GM18511 (cell line): ENCODE measurements at regions not wholly inside any gene's neighbourhood (a gene's known extent, or its start where the extent isn't known, plus 50 kb on each side); places are given as distances from the start of the nearest gene placed in this dataset.
"Not testable (repeated sequence)": the region's sequence is repeated elsewhere in the genome, so short reads cannot be mapped to it uniquely, and the experiment has no call there.

Experiments used
- ATAC-seq: cut with Tn5 transposase; IDR thresholded peaks from one replicate; pipeline ENCODE4 v1.9.1; 2021; ENCODE audit warnings: mild to moderate bottlenecking, moderate library complexity; ENCODE audit not compliant: unreplicated experiment

DNA sequence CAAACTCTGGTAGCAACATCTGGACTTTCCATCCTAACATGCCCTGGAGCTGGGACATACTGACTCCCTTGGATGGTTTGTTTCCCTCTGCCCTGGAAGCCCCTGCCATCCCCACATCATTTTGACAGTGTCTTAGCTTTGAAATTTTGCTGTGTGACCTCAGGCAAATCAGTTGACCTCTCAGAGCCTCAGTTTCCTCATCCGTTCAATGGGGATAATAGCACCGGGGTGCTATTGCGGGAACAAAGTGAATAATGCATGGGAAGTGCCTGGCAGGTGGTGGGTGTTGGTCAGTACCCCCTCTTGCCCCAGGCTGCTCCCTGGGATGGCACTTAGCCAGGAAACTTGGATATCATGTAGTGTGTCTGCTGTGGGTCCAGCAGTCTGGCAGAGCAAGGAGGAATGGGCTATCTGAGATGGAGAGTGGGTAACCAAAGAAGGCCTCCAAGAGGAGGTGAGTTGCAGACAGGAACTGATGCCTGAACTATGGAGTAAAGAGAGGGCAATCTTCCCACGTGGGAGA, 88.6 kb downstream of the MRPL14 start:
- ATAC-seq, result no peak

DNA sequence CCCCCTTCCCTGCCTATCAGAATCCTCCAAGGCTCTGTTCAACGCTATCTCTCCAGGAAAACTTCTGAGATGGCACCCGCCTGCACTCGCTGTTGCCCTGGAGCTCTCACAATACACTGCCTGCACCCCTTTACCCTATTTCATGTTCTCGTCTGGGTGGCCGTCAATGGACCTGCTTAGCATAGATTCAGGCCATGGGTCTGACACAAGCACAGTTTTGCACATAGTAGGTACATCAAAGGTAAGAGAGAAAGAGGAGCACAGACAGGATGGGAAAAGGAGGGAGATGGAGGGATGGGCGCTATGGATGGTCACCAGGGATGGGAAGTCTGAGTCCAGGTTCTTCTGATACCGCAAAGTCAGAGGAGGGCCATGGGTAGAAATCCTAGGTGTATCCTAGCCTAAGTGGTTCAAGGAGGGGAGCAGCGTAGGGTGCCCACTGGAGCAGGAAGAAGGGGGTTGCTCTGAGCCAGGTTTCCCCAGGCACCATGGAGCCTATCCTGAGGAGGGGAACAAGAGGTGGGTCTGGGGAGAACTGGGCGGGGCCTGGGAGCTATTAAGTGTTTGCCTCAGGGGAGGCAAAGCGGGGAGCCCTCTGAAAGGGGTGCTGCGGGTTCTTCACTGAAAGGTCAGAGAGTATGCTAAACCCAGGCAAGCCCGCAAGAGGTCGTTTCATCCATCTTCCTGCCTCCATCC, 89.3 kb downstream of the MRPL14 start:
- no peak for ATAC-seq

DNA sequence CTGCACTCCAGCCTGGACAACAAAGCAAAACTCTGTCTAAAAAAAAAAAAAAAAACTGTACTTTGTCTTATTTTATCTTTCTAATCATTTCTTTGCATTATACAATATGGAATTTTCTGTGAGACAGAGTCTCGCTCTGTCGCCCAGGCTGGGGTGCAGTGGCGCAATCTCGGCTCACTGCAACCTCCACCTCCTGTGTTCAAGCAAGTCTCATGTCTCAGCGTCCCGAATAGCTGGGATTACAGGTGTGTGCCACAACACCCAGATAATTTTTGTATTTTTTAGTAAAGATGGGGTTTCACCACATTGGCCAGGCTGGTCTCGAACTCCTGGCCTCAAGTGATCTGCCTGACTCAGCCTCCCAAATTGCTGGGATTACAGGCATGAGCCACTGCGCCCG, 90.0 kb downstream of the MRPL14 start:
- not testable (repeated sequence) for ATAC-seq

DNA sequence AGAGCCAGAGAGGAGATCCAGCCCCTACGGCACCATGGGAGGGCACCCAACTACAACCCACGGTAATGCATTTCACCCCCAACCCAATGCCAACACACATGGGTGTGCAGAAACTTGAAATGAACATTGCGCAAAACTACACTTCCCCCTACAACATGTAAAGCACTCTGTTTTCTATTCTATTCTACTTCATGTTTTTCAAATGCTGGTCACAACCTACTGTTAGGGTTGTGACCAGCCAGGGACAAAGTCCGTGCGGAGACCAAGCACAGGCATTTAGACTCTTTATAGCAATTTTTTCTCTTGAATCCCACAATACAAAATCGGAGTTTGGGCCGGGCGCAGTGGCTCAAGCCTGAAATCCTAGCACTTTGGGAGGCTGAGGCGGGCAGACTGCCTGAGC, 90.6 kb downstream of the MRPL14 start:
- ATAC-seq, result no peak

DNA sequence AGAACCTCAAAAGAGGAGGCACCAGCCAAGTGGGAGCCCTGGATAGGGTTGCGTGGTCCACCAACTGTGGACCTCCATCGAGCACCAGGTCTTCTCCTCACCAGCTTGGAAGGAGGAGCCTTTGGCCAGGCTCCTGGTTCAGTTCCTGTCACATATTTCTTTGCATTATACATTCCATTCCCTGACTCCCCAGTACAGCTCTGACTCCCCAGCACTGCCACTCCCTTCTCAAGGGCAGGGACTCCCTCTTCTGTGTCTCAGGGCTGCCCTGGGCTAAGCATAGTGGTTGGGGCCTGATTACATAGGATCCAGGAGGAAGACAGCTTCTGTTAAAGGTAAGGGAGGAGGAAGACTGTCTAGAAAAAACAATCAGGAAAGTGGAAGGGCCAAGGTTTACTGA, 91.1 kb downstream of the MRPL14 start:
- no peak for ATAC-seq

DNA sequence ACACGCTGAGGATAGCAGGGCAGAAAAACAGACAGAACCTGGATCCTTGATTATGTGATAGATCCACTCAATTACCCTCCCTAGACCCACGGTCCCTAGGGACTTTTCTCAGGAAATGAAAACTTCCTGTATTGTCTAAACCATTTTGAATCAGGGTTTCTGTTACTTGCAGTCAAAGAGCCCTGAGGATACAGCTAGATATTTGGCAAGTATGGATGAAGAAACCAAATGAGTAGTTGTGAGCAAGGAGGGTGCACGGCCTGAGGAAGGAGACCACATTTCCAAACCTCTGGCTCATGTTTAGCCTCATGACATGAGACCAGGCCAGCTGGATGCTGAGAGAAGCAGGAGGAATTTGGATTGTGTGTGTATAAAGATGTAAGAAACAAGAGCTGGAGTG, 91.6 kb downstream of the MRPL14 start:
- no peak for ATAC-seq

DNA sequence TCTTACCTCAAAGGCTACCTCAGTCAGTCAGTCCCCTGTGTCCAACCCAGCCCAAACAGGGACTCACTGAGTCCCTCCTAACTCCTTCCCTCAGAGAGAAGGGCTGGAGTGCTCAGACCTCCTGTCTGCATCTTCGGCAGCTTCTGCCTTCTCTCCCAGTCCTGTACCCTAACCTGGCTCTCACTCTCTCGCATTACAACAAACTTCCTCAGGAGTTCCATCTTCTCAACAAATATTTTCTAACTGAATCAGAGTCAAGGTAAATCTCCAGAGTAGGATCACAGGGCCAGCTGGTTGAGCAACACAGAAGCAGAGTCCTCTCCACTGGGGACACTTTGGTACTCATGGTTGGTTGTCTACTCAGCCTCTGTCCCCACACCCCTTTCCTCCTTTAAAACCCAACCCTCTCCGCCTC, 92.3 kb downstream of the MRPL14 start:
- no peak for ATAC-seq

DNA sequence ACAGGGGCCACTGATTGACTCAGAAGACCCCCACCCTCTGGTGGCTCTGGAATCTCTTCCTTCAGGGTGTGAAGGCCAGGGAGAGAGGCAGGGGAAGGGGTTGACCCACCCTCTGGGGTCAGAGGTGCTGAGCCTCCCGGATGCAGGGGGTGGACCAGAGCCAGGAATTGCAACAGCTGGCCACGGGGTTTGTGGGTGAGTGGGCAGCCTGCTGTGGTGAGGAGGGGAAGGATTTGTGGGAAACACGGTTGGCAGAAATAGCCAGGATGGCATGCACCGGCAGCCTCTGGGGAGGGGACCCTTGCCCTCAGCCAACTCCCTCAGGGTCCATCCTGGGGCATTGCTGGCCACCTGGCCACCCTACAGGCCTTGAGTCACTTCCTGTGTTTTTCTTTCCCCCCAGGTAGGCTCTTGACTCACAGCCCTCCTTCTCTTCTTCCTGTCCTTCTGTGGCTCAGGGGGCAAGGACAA, 92.8 kb downstream of the MRPL14 start:
- ATAC-seq, result no peak

DNA sequence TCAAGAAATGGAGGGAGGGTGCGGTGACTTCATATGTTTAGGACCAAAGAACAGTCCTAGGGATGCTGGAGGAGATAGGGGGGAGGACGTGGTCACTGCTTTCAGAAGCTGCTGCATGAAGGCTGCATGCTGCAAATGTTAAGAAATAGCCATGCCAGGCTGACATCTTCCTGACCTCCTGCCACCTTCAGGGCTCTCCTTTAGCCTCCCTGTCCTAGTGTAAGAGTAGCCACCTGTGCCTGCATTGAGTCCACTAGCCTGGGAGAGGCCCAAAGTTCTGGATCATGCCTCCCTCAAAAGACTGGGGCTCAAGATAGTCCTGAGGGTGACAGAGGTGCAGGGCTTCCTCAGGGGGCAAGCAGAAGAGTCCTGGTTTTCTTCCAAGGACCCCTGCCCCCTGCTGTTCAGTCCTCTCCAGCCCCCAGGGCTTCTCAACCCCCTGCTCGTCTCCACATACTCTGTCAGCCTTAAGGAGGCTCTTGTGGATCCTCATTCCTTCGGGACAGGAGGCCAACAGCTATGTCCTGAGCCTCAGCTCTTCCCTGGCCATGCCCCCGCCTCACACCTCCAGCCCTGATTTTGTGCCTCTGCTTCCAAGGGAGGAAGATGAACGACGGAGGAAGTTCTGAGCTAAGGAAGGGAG, 96.3 kb downstream of the MRPL14 start:
- ATAC-seq, result no peak

DNA sequence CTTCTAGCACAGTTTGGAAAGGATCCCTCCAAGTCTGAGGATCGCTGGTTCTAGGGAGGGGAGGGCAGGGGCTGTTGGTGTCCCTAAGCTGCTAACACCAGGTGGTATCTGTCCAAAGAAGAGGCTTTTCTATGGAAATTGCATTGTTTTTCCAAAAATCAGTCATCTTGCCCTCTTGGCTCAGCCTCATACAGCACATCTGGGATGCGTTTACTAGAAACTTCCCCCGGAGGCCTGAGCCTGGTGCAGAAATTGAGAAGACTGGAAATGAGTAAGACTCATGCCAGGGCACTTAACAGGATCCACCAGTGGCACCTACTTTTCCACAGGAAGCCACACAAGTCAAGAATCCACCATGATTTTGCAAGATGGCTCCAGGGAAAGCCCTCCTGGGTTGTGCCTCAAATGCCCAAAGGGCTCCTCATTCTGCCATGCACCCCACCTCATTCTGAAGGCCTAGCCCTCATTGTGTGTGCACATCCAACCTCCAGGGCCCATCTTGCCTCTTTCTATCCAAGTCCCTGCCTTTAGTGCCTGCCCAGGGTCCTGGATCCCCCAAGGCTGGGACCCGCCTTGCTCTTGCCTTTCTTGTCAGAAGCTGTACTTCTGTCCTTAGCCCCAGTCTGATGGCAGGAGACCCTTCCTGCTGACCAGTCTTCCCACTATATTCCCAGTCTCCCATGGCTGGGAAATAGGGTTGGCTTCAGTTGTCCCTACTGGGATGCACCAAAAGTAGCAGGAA, 97.6 kb downstream of the MRPL14 start:
- ATAC-seq, result no peak

DNA sequence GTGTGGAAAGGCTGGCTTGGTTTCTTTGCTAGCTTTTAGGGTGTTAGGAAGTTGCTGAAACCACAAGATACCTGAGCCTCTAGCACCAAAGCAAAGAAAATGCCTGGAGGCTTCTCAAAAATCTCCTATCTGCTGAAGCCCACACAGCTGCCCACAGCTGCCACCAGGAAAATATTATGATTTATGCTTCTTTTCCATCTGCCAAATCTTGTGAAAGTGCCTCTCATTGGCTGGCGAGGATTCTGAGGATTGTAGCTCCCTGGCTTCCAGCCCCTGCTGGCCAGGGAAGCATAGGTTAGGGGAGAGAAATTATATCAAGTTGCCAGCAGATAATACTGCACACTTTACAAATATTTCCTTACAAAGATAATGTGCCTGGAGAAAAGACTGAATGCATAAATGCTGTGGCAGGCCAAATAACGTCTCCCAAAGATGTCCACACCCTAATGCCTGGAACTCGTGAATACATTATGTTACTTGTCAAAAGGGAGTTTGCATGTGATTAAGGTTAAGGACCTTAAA, 98.4 kb downstream of the MRPL14 start:
- ATAC-seq, result no peak

DNA sequence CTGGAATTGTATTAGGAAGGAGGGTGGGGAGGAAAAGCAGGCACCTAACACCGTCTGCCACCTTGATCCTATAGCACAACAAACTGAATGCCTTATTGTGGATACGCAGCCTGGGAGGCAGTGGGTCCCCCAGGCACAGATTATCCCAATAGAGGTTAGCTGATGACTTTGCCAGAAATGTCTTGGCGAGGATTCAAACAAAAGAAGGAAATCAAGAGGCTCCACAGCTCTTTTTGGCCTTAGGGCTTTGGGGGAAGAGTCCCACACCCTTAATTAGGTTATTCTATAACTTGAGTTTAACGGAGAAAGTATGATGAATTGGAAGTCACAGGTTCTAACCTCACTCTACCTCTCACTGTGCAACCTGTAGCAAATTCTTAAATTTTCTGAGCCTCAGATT, 102.0 kb downstream of the MRPL14 start:
- ATAC-seq, result no peak

DNA sequence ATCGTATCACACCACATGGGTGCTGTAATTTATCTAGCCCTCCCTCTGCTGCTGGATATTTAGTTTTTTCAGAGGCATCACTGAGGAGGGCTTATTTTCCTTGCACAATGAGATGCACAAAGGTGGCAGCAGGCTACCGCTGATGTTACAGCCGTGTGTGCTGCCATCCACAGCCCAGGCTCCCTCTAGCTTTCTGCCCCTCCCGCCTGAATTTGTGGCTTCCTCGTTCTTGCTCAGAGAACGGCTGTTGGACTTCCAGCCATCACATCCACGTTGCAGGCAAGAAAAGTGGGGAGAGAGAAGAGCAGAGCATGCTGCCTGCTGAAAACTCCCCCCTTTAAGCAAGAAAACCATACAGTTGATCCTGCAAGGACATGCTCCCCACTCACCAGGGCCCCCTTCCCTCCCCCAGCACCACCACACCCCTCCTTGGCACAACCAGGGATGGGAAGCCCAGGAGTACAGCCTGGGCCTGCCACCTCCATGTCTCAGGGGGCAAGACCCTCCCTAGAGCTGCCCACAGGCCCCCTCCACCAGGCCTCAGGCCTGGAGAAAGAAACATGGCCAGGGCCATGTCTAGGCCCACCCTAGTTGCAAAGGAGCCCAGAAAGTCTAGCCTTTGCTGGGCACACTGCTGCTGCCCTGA, 102.6 kb downstream of the MRPL14 start:
- no peak for ATAC-seq

DNA sequence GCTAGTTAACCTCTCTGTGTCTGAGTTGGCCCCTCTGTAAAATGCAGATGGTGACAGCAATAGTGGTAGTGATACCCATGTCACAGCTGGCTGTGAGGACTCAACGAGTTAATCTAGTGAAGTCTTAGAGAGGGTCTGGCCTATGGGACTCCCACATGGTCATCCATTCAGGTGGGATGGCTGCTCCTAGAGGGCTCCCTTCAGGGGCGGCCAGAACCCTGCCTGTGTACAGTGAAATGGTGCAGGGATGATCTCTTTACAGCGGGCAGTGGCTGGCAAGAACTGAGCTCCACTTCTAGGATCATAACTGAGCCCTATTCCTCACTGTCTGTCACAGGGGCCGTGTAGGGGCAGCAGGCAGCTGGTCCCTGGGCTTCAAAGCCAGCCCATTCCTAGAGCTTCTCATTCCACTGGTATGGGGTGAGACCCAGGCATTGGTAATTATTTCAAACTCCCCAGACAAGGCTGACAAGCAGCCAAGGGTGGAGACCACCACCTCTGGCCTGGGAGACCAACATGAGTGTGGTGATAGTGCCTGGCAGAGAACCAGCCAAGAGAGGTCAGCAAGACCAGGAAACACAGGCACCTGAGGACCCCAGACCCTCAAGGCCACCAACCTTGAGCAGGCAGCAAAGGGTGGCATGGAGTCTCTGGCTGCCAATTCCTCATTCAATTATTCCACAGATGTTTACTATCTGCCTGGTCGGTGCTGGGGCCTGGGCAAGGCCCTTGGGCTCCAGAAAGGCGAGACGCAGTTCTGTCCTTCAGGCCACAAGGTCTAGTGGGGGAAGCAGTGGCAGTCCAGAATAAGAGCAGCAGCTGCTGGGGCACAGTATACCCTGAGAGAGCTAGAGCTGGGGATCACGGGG, 103.4 kb downstream of the MRPL14 start:
- ATAC-seq, result no peak

DNA sequence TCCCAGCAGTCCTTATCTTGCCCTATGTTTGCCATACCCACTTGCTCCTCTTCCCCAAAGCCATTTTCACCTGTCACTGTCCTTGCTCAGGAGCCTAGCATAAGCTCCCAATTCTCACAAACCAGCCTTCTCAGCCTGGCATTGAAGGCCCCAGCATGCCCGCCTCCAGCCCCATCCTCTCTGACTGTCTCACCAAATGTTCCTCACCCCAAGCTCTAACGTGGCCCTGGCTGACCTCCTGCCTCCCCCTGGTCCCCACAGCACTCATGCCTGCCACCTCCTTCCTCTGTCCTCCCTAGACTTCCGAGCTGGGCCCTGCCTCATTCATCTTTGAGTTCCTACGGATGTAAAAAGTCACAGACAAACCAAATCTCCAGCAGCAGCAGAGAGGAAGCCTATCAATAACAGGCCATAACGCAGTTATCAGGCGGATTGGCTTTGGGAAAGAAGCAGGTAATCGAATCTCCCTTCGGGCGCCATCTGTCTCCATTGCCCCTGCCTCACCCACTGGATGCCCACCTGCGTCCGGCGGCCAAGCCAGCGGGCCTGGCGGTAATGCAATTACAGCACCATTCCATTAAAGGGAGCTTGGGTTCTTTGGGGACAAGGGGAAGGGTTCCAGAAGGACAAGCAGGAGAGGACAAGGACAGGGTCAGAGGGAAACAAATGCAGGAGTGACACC, 104.4 kb downstream of the MRPL14 start:
- no peak for ATAC-seq

DNA sequence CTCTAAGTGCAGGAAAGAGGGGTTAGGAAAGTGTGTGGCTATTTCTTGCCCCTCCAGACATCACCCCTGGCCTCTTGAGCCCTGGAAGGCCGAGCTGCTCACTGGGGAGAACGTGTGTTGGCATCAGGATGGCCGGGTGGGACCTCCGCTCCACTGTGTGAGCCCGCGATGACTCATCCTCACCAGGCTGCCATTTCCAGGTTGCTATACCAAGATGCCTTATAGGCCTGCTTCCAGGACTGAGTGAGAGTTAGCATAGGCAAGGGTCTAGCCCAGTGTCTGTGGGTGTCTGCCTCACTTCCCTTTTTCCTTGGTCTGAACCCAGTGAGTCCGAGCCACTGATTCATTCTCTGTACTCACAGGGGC, 105.0 kb downstream of the MRPL14 start:
- no peak for ATAC-seq

DNA sequence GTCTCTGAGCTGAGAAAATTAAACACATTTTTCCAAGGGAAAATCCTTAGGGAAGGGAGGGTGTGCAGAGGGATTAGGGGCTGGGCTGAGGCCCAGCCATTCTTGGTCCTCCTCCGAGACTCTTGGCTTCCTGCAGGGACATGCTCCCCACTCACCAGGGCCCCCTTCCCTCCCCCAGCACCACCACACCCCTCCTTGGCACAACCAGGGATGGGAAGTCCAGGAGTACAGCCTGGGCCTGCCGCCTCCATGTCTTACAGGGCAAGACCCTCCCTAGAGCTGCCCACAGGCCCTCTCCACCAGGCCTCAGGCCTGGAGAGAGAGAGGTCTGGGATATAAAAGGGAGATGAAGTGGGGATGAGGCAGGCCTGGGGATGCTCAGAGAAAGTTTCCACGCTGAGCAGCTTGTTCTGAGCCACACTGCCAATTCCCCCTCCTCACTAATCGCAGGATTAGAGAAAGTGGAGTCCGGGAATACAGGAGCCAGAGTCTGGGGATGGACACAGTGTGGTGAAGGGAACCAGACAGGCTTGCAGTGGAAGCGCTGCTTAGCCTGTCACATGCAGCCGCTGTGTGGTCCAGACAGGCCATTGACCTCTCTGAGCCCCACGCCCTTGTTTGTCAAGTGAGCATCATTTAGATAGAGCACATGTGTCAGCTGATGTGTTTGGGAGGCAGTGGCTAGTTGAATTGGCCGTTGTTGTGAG, 105.5 kb downstream of the MRPL14 start:
- ATAC-seq, result no peak

DNA sequence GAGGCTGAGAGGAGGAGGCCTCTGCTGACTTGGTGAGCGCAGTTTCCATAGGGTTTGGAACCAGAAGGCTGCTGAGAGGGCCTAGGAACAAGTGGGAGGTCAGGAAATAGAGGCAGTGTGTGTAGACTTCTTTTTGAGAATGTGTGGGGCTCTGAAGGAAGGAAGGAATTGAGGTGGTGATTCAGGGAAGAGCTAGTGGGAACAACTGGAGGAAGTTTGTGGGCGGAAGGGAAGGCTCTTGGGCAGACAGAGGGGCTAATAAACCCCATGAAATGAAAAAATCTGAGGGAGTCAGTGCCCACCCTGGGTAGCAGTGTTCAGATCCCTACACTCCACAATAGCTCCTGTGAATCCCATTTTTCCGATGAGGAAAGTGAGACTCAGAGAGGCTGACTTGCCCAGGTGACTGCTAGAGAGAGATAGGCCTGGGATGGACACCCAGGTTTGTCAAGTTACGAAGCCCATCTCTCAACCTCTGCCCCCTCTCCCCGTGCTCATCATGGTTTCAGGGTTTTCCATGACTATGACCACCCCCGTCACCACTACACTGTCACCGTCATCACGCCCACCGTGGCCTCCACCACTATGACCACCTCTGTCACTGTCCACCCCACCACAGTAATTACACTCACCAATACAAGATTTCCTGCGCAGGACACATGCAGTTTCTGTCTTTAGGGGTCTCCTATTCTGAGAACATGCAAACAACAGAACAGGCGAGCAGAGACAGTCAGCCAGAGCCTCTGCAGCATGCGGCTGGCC, 106.4 kb downstream of the MRPL14 start:
- no peak for ATAC-seq
